ENCODE measurements at regions not wholly inside any gene's neighbourhood (a gene's known extent, or its start where the extent isn't known, plus 50 kb on each side); places are given as distances from the start of the nearest gene placed in this dataset.

GRCh38 chr15:47862402-47862801, 145.1 kb downstream of the SEMA6D start:
- Histone ChIP-seq H4K8ac (ENCODE audit: extremely low read depth, insufficient read depth, low read length) (no peak overlapping the region), H3K4me2 (ENCODE audit: insufficient read depth in 1 of 2, low read depth in 2 of 2, low read length in 2 of 2) (no peak overlapping the region), H2BK5ac (ENCODE audit: low read depth, low read length) (no peak overlapping the region), H2AK5ac (ENCODE audit: low read depth, low read length) (no peak overlapping the region), H3K4me3 (ENCODE audit: extremely low read depth in 1 of 4, insufficient read depth in 2 of 4, low read depth in 3 of 4, low read length in 4 of 4) (no peak overlapping the region), H3K23ac (ENCODE audit: insufficient read length) (no peak overlapping the region), H2BK20ac (ENCODE audit: low read length) (no peak overlapping the region), H4K91ac (replicated peaks; ENCODE audit: insufficient read length, low read length) (no peak overlapping the region), H3K23me2 (ENCODE audit: low read depth, low read length) (no peaks in the 10 kb centered on the region), H4K5ac (ENCODE audit: insufficient read length, low read depth, low read length) (no peak overlapping the region), H3K27ac (ENCODE audit: low read depth, low read length) (no peak overlapping the region), H3K9ac (replicated peaks in 1 of 4; ENCODE audit: extremely low read depth in 1 of 4, low read depth in 3 of 4, low read length in 3 of 4) (no peak overlapping the region), H2BK12ac (ENCODE audit: low read depth, low read length) (no peak overlapping the region), H3K79me1 (ENCODE audit: low read depth, low read length) (no peaks in the 10 kb centered on the region), H2BK15ac (ENCODE audit: low read length) (no peak overlapping the region), H3K18ac (ENCODE audit: extremely low read depth, low read length) (no peak overlapping the region), H3K27me3 (replicated peaks in 1 of 4; ENCODE audit: control insufficient read depth in 3 of 4, extremely low read depth in 1 of 4, insufficient read depth in 3 of 4, low read length in 3 of 4) (no peaks in the 10 kb centered on the region), H3K9me3 (ENCODE audit: insufficient read depth in 2 of 2, low read depth in 1 of 2, low read length in 1 of 2) (no peaks in the 10 kb centered on the region), H3K79me2 (ENCODE audit: control insufficient read depth in 1 of 2, insufficient read depth in 2 of 2, low read length in 2 of 2) (no peaks in the 10 kb centered on the region), H3K4ac (replicated peaks; ENCODE audit: insufficient read length, low read depth, low read length) (no peak overlapping the region), H3K56ac (replicated peaks; ENCODE audit: insufficient read length, low read depth, low read length) (no peak overlapping the region), H3K4me1 (replicated peaks in 1 of 4; ENCODE audit: control insufficient read depth in 3 of 4, insufficient read depth in 4 of 4, low read length in 3 of 4) (peaks cover 0 to 5% (median 2%) of the 10 kb centered on the region in 4 experiments; a peak in 2 of 7 replicates), H2AFZ (ENCODE audit: low read length) (no peak overlapping the region), H3K36me3 (ENCODE audit: control insufficient read depth in 2 of 4, insufficient read depth in 4 of 4, low read length in 3 of 4) (no peaks in the 10 kb centered on the region), H4K20me1 (replicated peaks in 1 of 2; ENCODE audit: control insufficient read depth in 1 of 2, insufficient read depth in 2 of 2, low read length in 2 of 2) (no peaks in the 10 kb centered on the region), H2BK120ac (replicated peaks; ENCODE audit: low read depth, low read length) (no peak overlapping the region), H3K14ac (ENCODE audit: insufficient read length) (no peak overlapping the region)
- FAIRE-seq (no peak), DNase-seq (ENCODE audit: low read depth in 1 of 2, low spot score in 2 of 2) (no peak)
- ChIA-PET CTCF (ENCODE audit: partially characterized antibody) (no interaction called here), POLR2A (ENCODE audit: partially characterized antibody) (no interaction called here)
- WGBS, 2 experiments (ENCODE audit: extremely low coverage in 1 of 2, insufficient coverage in 1 of 2, insufficient read length in 1 of 2, insufficient replicate concordance in 2 of 2, low coverage in 1 of 2, low lambda C conversion rate in 2 of 2, missing lambda C conversion rate in 1 of 2) = 83% methylated on average over 3 of the region's 3 CpGs; no CpG with 5 or more reads in 1 of the 2 experiments
- TF ChIP-seq EP300 (IDR thresholded peaks at IDR 0.05; ENCODE audit: borderline replicate concordance in 1 of 2, low read depth in 2 of 2, low read length in 2 of 2) (no peak), POLR2AphosphoS5 (IDR thresholded peaks at IDR 0.05; ENCODE audit: low read depth, low read length) (no peak)
